HepG2 (cell line): ENCODE measurements at regions not wholly inside any gene's neighbourhood (a gene's known extent, or its start where the extent isn't known, plus 50 kb on each side); places are given as distances from the start of the nearest gene placed in this dataset.

Source experiments
- PITX1 ChIP-seq: sonication (generic); formaldehyde crosslinking; IDR thresholded peaks from 2 replicates; pipeline ENCODE4 v1.5.1; 2020; ENCODE audit warnings: mild to moderate bottlenecking, missing genetic modification reagents
- SAP130 ChIP-seq: IDR thresholded peaks from 2 replicates; pipeline ENCODE4 v1.6.1; 2016; ENCODE audit warnings: low read depth
- ZNF292 ChIP-seq: sonication (generic); formaldehyde crosslinking; IDR thresholded peaks from 2 replicates; pipeline ENCODE4 v1.8.1; 2022; ENCODE audit warnings: mild to moderate bottlenecking, low read depth, missing genetic modification reagents, borderline replicate concordance
- ZNF749 ChIP-seq: sonication (generic); formaldehyde crosslinking; IDR thresholded peaks from 2 replicates; pipeline ENCODE4 v1.8.0; 2022; ENCODE audit warnings: mild to moderate bottlenecking, missing genetic modification reagents, moderate library complexity, borderline replicate concordance
- TF ChIP-seq, protein P1 (sequence below): sonication (generic); formaldehyde crosslinking; IDR thresholded peaks from 2 replicates; pipeline ENCODE4 v1.8.1; 2023; ENCODE audit warnings: missing genetic modification reagents, inconsistent platforms, borderline replicate concordance
- TF ChIP-seq, protein P2 (sequence below): IDR thresholded peaks from 2 replicates; pipeline ENCODE4 v1.6.1; 2016; ENCODE audit warnings: low read depth

DNA sequence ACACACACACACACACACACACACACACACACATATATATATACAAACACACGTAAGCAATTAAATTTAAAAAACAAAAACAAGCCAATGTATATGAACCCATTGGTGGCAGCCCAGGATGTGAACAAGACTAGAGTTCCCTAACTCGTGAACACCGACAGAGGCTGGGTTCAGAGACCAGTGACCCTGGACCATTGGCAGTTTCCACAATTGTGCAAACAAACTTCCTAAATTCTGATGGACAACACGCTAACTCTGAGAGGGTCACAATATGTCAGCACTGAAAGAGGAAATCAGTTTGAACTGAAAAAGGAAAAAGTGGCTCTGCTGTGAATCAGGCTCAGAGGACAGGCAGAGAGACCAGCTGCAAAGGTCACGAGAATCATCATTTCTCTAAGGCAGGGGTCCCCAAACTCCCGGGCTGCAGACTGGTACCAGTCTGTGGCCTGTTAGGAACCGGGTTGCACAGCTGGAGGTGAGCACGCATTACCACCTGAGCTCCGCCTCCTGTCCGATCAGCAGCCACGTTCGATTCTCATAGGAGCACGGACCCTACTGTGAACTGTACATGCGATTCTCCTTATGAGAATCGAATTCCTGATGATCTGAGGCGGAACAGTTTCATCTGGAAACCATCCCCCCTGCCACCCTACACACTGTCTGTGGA, 50.5 kb upstream of the ERO1B start (continued):
- TF ChIP-seq, protein P1, sequence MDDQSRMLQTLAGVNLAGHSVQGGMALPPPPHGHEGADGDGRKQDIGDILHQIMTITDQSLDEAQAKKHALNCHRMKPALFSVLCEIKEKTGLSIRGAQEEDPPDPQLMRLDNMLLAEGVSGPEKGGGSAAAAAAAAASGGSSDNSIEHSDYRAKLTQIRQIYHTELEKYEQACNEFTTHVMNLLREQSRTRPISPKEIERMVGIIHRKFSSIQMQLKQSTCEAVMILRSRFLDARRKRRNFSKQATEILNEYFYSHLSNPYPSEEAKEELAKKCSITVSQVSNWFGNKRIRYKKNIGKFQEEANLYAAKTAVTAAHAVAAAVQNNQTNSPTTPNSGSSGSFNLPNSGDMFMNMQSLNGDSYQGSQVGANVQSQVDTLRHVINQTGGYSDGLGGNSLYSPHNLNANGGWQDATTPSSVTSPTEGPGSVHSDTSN (CRISPR knock-in tag): no peak
- TF ChIP-seq, protein P2, sequence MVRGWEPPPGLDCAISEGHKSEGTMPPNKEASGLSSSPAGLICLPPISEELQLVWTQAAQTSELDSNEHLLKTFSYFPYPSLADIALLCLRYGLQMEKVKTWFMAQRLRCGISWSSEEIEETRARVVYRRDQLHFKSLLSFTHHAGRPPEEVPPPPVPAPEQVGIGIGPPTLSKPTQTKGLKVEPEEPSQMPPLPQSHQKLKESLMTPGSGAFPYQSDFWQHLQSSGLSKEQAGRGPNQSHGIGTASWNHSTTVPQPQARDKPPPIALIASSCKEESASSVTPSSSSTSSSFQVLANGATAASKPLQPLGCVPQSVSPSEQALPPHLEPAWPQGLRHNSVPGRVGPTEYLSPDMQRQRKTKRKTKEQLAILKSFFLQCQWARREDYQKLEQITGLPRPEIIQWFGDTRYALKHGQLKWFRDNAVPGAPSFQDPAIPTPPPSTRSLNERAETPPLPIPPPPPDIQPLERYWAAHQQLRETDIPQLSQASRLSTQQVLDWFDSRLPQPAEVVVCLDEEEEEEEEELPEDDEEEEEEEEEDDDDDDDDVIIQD (CRISPR knock-in tag): peak; percentile 54; the same call in 1 of the 2 replicates
- TF ChIP-seq ZNF292 (CRISPR knock-in tag) (0 out of 2 replicates have a peak, but pooled peaks have one; percentile 17), PITX1 (CRISPR knock-in tag) (no peak), ZNF749 (no peak), SAP130 (CRISPR knock-in tag) (peak; percentile 22; the same call in 1 of the 2 replicates)
